ENCODE measurements at regions not wholly inside any gene's neighbourhood (a gene's known extent, or its start where the extent isn't known, plus 50 kb on each side); places are given as distances from the start of the nearest gene placed in this dataset.
A peak's percentile ranks its signal among the peaks of the same experiment; 100 is the strongest.
"Not testable (repeated sequence)": the region's sequence is repeated elsewhere in the genome, so short reads cannot be mapped to it uniquely, and the experiment has no call there.

DNA sequence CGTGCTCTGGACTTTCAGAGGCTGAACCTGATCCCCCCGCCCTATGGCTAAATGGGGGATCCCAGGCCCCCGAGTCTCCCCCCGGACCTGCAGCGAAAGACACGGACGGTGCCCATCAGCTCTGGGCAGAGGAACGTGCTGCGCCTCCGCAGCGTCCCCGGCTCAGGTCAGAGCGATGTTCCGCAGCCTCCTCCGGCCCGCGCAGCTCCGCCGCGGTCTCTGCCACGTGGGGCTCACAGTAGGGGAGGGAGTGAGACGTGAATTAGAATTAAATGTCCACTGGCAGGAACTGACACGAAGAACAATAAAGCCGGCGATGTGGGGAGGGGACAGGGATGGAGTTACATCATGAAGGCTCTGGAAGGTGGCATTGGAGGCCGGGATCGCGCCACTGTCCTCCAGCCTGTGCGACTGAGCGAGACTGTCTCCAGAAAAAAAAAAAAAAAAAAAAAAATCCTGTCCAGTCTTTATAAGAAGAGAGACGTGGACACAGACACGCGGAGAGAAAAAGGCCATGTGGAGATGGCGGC lies 4053.0 kb upstream of the TPTE start:
- in situ Hi-C loops (cut with HindIII; ENCODE audit: low sequenced_read_pairs); DNase-seq (ENCODE audit: low read depth, low spot score); H3K4me3 ChIP-seq (ENCODE audit: low read depth, low read length): not testable (repeated sequence)

- H3K4me3 ChIP-seq (ENCODE audit: low read depth, low read length); in situ Hi-C loops (cut with HindIII; ENCODE audit: low sequenced_read_pairs); DNase-seq (ENCODE audit: low read depth, low spot score): not testable (repeated sequence)
Observed at GRCh38 chr21:6474250-6474968, 4047.0 kb upstream of the TPTE start.

DNA sequence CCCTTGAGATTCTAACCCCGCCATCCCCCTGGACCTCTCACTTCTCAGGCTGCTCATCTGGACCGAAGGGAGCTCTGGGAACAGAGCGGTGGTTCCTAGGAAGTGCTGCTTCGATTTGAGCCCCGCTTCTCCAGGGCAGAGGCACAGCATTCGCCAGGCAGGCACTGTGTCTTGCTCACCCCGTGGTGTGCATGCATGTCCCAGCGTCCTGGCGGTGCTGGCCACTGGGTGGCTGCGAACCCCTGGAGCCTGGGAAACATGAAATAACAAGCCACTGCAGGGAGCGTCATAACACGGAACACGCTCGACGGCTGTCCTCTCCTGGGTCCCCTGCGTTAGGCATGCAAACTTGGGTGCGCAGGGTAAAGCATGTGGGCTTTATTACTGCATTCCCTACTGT lies 4040.3 kb upstream of the TPTE start:
- in situ Hi-C loops (cut with HindIII; ENCODE audit: low sequenced_read_pairs); H3K4me3 ChIP-seq (ENCODE audit: low read depth, low read length); DNase-seq (ENCODE audit: low read depth, low spot score): not testable (repeated sequence)

DNA sequence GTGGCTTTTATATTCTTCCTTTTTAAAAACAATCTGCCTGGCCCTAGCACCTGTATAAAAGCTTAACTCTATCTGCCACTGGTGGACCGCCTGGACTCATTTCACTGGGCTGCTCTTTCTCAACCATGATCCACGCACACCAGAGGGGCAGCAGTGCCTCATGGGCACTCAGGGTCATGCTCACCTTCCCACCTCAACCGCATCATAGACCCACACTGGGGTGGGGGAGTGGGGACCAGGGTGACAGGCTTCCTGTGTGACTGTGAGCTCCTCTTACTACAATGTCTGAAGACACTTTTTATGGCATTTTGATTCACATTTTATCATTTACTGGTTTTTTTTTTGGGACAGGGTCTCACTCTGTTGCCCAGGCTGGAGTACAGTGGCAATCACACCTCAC lies 4038.8 kb upstream of the TPTE start:
- DNase-seq (ENCODE audit: low read depth, low spot score); H3K4me3 ChIP-seq (ENCODE audit: low read depth, low read length); in situ Hi-C loops (cut with HindIII; ENCODE audit: low sequenced_read_pairs): not testable (repeated sequence)

GRCh38 chr21:6483645-6484044 lies 4037.7 kb upstream of the TPTE start:
- DNase-seq (ENCODE audit: low read depth, low spot score); in situ Hi-C loops (cut with HindIII; ENCODE audit: low sequenced_read_pairs); H3K4me3 ChIP-seq (ENCODE audit: low read depth, low read length): not testable (repeated sequence)

DNA sequence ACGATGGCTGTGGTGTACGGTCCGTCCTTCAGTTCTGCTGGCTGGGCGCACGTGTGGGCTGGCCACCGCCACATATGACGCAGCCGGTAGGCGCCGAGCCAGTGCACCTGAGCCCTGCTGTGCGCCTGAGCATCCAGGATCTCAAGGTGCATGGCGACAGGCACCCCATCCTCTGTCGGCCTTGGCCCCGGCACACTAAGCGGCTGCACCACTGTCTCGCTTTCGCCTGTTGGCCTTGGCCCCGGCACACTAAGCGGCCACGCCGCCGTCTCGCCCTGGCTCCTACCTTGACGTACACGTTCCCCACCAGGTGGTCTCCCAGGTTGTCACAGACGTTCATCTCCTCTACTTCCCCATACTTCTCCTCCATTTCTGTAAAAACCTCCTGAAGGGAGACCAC lies 4034.6 kb upstream of the TPTE start:
- in situ Hi-C loops (cut with HindIII; ENCODE audit: low sequenced_read_pairs), result not testable (repeated sequence)

DNA sequence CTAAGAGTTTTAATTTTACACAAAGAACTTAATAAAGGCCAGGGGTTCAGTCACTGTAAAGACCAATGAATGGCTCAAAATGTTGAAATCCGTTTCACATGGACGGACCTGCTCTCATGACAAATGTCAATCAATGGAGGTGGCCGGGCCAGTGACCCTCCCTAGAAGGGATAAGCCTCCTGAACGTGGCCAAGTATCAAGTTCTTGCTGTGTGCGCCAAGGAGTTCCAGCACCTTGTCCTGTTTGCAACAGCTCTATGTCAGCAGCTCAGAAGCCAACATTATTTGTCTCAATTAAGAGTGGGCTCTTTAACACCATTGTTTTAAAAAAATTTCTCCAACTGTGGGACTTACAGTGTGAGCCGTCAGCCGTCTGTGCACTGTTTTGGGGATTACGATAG lies 4028.7 kb upstream of the TPTE start:
- DNase-seq (ENCODE audit: low read depth, low spot score); H3K4me3 ChIP-seq (ENCODE audit: low read depth, low read length); in situ Hi-C loops (cut with HindIII; ENCODE audit: low sequenced_read_pairs): not testable (repeated sequence)

More for the DNA sequence above, 4034.6 kb upstream of the TPTE start:
- H3K4me3 ChIP-seq (ENCODE audit: low read depth, low read length); DNase-seq (ENCODE audit: low read depth, low spot score): not testable (repeated sequence)

- DNase-seq (ENCODE audit: low read depth, low spot score); in situ Hi-C loops (cut with HindIII; ENCODE audit: low sequenced_read_pairs); H3K4me3 ChIP-seq (ENCODE audit: low read depth, low read length): not testable (repeated sequence)
Observed at GRCh38 chr21:6493957-6494356, 4027.4 kb upstream of the TPTE start.

DNA sequence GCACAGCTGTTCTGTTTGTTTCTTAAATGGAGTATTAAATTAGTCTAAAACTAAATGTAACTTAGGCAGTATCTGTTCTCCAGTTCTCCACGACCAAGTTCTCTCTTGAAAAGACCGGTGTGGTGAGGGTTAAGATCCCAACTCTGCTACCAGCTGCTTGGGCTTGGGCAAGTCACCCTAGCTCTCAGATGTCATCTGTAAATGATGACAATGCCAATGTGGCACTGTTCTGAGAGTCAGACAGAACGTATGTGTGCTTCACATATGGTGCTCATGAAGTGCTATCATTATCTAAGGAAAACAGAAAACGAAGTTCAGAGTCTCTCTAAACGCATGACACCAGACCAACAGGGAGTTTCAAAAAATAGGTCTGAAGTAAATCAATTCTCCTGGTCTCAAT lies 4025.0 kb upstream of the TPTE start:
- in situ Hi-C loops (cut with HindIII; ENCODE audit: low sequenced_read_pairs); H3K4me3 ChIP-seq (ENCODE audit: low read depth, low read length); DNase-seq (ENCODE audit: low read depth, low spot score): not testable (repeated sequence)

DNA sequence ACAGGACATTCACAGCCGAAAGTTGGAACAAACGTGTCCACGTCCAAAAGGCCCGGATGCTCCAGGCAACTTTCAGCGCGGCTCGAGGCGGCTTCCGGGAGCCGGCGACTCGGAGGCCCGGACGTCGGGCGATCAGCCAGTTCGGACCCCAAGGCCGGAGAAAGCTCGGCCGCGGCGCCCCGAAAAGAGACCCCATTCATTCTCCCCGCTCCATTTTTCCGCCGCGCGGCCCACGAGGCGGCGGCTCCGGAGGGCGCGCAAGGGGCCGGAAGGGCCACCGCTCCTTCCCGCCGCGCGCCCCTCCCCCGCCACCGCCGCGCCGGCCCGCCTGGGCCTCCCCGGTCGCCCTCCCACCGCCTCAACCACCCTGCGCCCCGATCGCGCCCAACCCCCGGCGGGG lies 4022.7 kb upstream of the TPTE start:
- DNase-seq (ENCODE audit: low read depth, low spot score), result peak; percentile 1
- peak overlapping the region; percentile 61 for H3K4me3 ChIP-seq (ENCODE audit: low read depth, low read length)
- in situ Hi-C loops (cut with HindIII; ENCODE audit: low sequenced_read_pairs), result not testable (repeated sequence)

DNA sequence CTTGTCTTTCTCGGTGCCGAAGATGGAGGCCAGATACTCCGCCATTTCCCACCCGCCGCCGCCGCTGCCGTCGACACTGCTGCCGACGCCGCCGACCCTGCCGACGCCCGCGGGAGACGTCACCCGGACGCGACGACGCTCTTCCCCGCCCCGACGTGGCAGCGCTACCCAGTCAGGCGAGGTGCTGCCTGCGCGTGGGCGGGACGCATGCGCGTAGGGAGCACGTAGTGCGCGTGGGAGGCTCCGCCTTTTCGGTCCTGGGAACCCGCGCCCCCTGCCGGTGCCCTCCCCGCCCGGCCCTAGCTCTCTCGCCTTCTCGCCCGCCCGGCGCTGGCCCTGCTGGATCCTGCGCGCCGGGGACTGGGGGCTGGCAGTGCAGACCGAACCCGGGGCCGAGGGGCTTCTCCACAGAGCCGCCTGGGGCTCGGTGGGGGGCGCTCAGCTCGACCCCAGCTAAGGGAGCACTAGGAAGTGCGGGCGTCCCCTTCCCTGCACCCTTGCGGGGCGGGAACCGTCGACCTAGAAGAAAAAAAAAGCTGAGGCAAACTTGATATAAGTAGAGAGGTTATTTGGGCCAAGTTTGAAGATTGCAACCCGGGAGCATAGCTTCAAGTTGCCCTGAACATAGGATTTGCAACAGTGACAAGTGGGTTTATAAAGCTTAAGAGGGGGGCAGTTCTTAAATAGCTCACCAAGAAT lies 4022.1 kb upstream of the TPTE start:
- DNase-seq (ENCODE audit: low read depth, low spot score); in situ Hi-C loops (cut with HindIII; ENCODE audit: low sequenced_read_pairs); H3K4me3 ChIP-seq (ENCODE audit: low read depth, low read length): not testable (repeated sequence)

DNA sequence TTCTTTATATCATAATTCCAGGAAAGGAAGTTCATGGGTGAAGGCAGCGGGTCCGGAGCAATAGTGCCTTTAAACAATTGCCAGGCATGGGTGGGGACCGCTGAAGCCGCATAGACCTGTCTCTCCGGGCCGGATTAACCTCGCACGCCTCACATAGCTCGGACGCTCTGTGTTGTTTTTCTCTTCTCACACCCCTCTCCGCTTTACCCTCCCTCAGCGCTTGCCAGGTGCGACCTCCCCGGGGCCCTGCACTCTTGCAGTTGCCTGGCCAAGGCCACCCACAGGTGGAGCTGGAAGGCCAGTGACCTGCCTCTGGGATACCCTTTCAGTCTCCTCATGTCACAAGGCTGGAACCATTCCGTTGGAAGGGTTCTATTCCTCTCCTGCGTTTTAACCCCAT lies 4021.5 kb upstream of the TPTE start:
- in situ Hi-C loops (cut with HindIII; ENCODE audit: low sequenced_read_pairs); DNase-seq (ENCODE audit: low read depth, low spot score); H3K4me3 ChIP-seq (ENCODE audit: low read depth, low read length): not testable (repeated sequence)

DNA sequence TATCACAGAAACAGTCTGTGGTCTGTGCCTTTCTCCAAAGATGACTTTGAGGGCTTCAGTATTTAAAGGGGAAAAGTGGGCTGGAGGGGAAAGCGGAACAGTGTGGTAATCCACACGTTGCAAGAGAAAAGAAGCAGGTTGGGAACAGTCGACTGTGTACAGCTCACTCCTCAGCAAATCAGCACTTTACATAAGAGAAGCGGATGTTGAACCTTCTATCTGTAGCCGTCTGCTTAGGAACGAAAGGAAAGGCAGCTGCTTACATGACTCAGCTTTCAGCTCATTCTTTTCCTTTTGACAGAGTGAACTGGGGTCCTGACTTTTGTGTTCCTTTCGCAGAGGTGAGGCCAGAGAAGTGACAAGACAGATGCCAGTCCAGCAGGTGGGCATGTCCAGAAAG lies 4020.7 kb upstream of the TPTE start:
- DNase-seq (ENCODE audit: low read depth, low spot score); in situ Hi-C loops (cut with HindIII; ENCODE audit: low sequenced_read_pairs); H3K4me3 ChIP-seq (ENCODE audit: low read depth, low read length): not testable (repeated sequence)

DNA sequence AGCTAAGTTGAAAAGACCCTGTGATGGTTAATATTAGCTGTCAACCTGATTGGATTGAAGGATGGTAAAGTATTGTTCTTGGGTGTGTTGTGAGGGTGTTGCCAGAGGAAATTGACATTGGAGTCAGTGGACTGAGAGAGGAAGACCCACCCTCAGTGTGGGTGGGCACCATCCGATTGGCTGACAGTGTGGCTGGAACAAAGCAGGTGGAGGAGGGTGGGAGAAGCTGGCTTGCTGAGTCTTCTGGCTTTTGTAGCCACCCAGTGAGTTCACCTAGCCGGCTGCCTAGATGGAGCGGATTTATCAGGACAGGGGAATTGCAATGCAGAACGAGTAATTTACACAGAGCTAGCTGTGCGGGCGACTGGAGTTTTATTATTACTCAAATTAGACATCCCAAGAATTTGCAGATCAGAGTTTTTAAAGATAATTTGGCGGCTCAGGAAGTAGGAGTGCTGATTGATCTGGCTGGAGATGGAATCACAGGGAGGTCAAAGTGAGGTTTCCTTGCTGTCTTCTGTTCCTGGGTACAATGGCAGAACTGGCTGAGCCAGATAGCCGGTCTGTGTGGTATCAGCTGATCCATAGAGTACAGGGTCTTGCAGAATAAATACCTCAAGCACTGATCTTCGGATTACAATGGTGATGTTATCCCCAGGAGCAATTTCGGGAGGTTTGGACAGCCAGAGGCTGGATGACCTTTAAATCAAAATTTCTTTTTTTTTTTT lies 4015.1 kb upstream of the TPTE start:
- H3K4me3 ChIP-seq (ENCODE audit: low read depth, low read length); in situ Hi-C loops (cut with HindIII; ENCODE audit: low sequenced_read_pairs); DNase-seq (ENCODE audit: low read depth, low spot score): not testable (repeated sequence)

DNA sequence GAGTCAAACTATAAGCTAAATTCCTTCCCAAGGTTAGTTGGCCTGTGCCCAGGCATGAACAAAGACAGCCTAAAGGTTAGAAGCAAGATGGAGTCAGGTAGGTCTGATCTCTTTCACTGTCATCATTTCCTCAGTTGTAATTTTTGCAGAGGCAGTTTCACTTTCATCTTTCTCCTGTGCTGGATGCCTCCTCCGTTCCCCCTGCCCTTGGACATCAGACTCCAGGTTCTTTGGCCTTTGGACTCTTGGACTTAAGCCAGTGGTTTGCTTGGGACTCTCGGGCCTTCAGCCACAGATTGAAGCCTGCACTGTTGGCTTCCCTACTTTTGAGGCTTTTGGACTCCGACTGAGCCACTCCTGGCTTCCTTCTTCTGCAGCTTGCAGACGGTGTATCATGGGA lies 4013.8 kb upstream of the TPTE start:
- H3K4me3 ChIP-seq (ENCODE audit: low read depth, low read length); DNase-seq (ENCODE audit: low read depth, low spot score); in situ Hi-C loops (cut with HindIII; ENCODE audit: low sequenced_read_pairs): not testable (repeated sequence)

- in situ Hi-C loops (cut with HindIII; ENCODE audit: low sequenced_read_pairs); DNase-seq (ENCODE audit: low read depth, low spot score): not testable (repeated sequence)
Observed at GRCh38 chr21:6521777-6522176, 3999.6 kb upstream of the TPTE start.

GRCh38 chr21:6526213-6526612 lies 3995.2 kb upstream of the TPTE start:
- DNase-seq (ENCODE audit: low read depth, low spot score); H3K4me3 ChIP-seq (ENCODE audit: low read depth, low read length); in situ Hi-C loops (cut with HindIII; ENCODE audit: low sequenced_read_pairs): not testable (repeated sequence)

More at GRCh38 chr21:6521777-6522176, 3999.6 kb upstream of the TPTE start:
- not testable (repeated sequence) for H3K4me3 ChIP-seq (ENCODE audit: low read depth, low read length)

Data from astrocyte of the spinal cord (primary cell).